ENCODE measurements at regions not wholly inside any gene's neighbourhood (a gene's known extent, or its start where the extent isn't known, plus 50 kb on each side); places are given as distances from the start of the nearest gene placed in this dataset.

GRCh38 chr4:38189445-38189844 lies 229.2 kb downstream of the PTTG2 start:
- Histone ChIP-seq H4K20me1 (ENCODE audit: insufficient read depth, low read length) (no peaks in the 10 kb centered on the region), H3K4me1 (ENCODE audit: insufficient read depth, low read length, poor library complexity, severe bottlenecking) (no peaks in the 10 kb centered on the region), H3K27ac (ENCODE audit: low read depth, low read length, poor library complexity, severe bottlenecking) (no peak overlapping the region), H3K4me2 (ENCODE audit: low read length) (no peak overlapping the region), H3K9me3 (ENCODE audit: low read length) (no peaks in the 10 kb centered on the region), H3K4me3 (ENCODE audit: low read depth, low read length, poor library complexity, severe bottlenecking) (no peak overlapping the region), H3K9me2 (ENCODE audit: insufficient read depth, low read length) (no peaks in the 10 kb centered on the region), H3K79me2 (ENCODE audit: insufficient read depth, low read depth, low read length) (no peaks in the 10 kb centered on the region), H3K36me3 (ENCODE audit: insufficient read depth, low read length) (no peaks in the 10 kb centered on the region), H2AFZ (ENCODE audit: low read length) (no peak overlapping the region)
- POLR2A ChIA-PET = interaction anchor here (1.2 kb wide), 1 partner anchor 10 kb away, joined by 3 read pairs; no protein-coding TSS in a partner anchor
- TF ChIP-seq CTCF (conservative IDR thresholded peaks at IDR 0.05; ENCODE audit: low read length) (no peak), EZH2phosphoT487 (IDR thresholded peaks at IDR 0.05; ENCODE audit: borderline replicate concordance, low read depth, low read length) (no peak)
- CTCF ChIA-PET (ENCODE audit: unreplicated experiment) = no interaction called here
- DNase-seq (ENCODE audit: low spot score) = no peak
- no TSS peak for BruUV-seq (replicated peaks)
- intact Hi-C loops (cut with micrococcal nuclease; ENCODE audit: unreplicated experiment) = no loop called here

GRCh38 chr4:38190717-38191178 lies 230.6 kb downstream of the PTTG2 start:
- no peak overlapping the region for H3K4me3 ChIP-seq (ENCODE audit: low read depth, low read length, poor library complexity, severe bottlenecking)
- H3K27ac ChIP-seq (ENCODE audit: low read depth, low read length, poor library complexity, severe bottlenecking) = no peak overlapping the region
- H2AFZ ChIP-seq (ENCODE audit: low read length) = no peak overlapping the region
- TF ChIP-seq CTCF (conservative IDR thresholded peaks at IDR 0.05; ENCODE audit: low read length) (no peak), EZH2phosphoT487 (IDR thresholded peaks at IDR 0.05; ENCODE audit: borderline replicate concordance, low read depth, low read length) (no peak)
- no peaks in the 10 kb centered on the region for H3K36me3 ChIP-seq (ENCODE audit: insufficient read depth, low read length)
- H3K4me1 ChIP-seq (ENCODE audit: insufficient read depth, low read length, poor library complexity, severe bottlenecking) = no peaks in the 10 kb centered on the region
- no peaks in the 10 kb centered on the region for H4K20me1 ChIP-seq (ENCODE audit: insufficient read depth, low read length)
- ChIA-PET CTCF (ENCODE audit: unreplicated experiment) (no interaction called here), POLR2A (no interaction called here)
- no peak overlapping the region for H3K4me2 ChIP-seq (ENCODE audit: low read length)
- no TSS peak for BruUV-seq (replicated peaks)
- intact Hi-C loops (cut with micrococcal nuclease; ENCODE audit: unreplicated experiment) = no loop called here
- no peaks in the 10 kb centered on the region for H3K79me2 ChIP-seq (ENCODE audit: insufficient read depth, low read depth, low read length)
- DNase-seq (ENCODE audit: low spot score) = no peak
- H3K9me2 ChIP-seq (ENCODE audit: insufficient read depth, low read length) = no peaks in the 10 kb centered on the region
- no peaks in the 10 kb centered on the region for H3K9me3 ChIP-seq (ENCODE audit: low read length)

- Histone ChIP-seq H2AFZ (ENCODE audit: low read length) (no peak overlapping the region), H3K36me3 (ENCODE audit: insufficient read depth, low read length) (no peaks in the 10 kb centered on the region), H3K4me3 (ENCODE audit: low read depth, low read length, poor library complexity, severe bottlenecking) (no peak overlapping the region), H3K79me2 (ENCODE audit: insufficient read depth, low read depth, low read length) (no peaks in the 10 kb centered on the region), H3K4me2 (ENCODE audit: low read length) (no peak overlapping the region), H4K20me1 (ENCODE audit: insufficient read depth, low read length) (no peaks in the 10 kb centered on the region), H3K9me2 (ENCODE audit: insufficient read depth, low read length) (no peaks in the 10 kb centered on the region), H3K27ac (ENCODE audit: low read depth, low read length, poor library complexity, severe bottlenecking) (no peak overlapping the region), H3K9me3 (ENCODE audit: low read length) (no peaks in the 10 kb centered on the region), H3K4me1 (ENCODE audit: insufficient read depth, low read length, poor library complexity, severe bottlenecking) (no peaks in the 10 kb centered on the region)
- TF ChIP-seq EZH2phosphoT487 (IDR thresholded peaks at IDR 0.05; ENCODE audit: borderline replicate concordance, low read depth, low read length) (no peak), CTCF (conservative IDR thresholded peaks at IDR 0.05; ENCODE audit: low read length) (no peak)
- ChIA-PET CTCF (ENCODE audit: unreplicated experiment) (interaction anchor here (0.5 kb wide), 1 partner anchor 948 kb away, joined by 3 read pairs; no protein-coding TSS in a partner anchor), POLR2A (interaction anchor here (0.8 kb wide), 1 partner anchor 16 kb away, joined by 3 read pairs; no protein-coding TSS in a partner anchor)
- intact Hi-C loops (cut with micrococcal nuclease; ENCODE audit: unreplicated experiment) = no loop called here
- no TSS peak for BruUV-seq (replicated peaks)
- DNase-seq (ENCODE audit: low spot score) = no peak
Measured at GRCh38 chr4:38192516-38192915, 232.3 kb downstream of the PTTG2 start.

Measured in OCI-LY7 (cell line).